ENCODE measurements at regions not wholly inside any gene's neighbourhood (a gene's known extent, or its start where the extent isn't known, plus 50 kb on each side); places are given as distances from the start of the nearest gene placed in this dataset.
"Not testable (repeated sequence)": the region's sequence is repeated elsewhere in the genome, so short reads cannot be mapped to it uniquely, and the experiment has no call there.

DNA sequence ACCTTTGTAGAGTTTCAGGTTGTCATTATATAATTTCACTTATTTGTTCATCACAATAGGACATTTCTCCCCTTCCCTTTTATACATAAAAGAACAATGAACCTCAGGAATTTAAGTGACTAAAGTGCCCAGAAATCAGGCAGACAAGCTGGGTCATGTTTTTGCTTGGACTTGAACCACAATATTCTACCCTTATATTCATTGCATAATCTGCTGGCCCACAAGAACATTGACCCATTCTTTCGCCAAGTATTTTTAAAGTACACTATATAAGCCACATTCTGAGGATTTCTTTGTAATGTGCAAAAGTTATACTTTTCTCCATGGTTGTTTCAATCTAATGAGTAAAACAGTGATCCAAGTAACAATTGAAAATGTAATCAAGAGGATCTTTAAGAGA is 637.5 kb upstream of the SLIT2 start:
- DNase-seq (ENCODE audit: low read depth): no peak

DNA sequence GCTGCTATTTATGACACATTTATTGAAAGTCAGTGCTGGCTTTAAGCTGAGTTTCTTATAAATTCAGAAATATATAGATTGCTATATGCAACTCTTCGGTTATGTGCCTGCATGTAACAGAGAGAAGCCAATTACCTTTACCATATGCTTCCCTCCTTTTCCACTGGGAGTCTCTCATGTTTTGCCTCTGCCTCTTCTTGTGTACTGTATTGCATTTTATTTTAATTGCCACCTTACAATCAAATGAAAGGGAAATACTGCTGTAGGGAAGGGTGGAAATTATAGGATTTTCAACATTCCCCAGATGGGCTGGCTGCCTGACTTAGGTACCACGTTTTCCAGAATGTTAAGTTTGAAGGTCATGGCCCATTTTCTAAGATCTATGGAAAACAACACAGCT is 655.4 kb upstream of the SLIT2 start:
- no peak for DNase-seq (ENCODE audit: low read depth)

DNA sequence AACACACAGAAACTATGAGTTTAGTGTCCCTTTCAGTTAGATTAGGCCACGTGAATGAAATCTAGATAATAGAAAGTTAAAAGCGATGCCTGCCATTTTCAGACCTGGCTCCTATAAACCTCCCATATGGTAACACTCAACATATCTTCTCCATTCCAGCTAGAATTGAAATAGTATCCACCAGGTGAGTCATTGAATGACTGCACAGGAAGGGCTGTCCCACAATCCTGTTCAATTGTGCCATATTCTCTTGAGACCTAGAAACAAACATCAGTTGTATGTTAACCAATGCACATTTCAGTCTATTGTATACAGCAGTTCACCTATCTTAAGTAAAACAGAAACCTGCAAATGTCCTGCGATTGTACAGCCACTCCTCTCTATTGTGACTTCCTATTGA is 659.3 kb upstream of the SLIT2 start:
- DNase-seq (ENCODE audit: low read depth): no peak

DNA sequence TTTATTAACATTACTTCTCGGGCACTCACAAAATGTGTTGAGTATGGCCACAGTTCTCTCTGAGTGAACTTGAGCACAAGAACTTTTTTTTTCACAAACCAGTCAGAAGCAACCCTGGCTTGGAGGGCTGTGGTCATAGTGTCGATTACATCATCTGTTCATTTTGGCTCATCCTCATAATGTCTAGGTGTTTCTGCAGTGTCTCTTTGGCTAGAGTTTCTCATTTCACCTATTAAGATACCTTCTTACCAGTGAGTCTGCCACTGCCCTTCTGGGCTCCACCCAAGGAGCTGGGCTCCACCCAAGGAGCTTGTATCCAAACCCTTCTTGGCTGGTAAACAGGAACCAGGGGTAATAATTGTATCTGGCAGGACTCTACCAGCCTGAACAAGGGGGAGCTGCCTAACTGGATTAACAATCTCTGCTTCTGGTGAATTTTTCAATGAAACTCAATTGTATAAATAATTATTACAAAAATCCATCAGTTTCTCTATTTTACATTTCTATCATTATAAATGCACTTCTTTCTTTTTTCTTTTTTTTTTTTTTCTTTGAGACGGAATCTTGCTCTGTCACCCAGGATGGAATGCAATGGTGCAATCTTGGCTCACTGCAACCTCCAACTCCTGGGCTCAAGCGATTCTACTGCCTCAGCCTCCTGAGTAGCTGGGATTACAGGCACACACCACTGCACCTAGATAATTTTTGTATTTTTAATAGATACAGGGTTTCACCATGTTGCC is 667.7 kb upstream of the SLIT2 start:
- no peak for DNase-seq (ENCODE audit: low read depth)

DNA sequence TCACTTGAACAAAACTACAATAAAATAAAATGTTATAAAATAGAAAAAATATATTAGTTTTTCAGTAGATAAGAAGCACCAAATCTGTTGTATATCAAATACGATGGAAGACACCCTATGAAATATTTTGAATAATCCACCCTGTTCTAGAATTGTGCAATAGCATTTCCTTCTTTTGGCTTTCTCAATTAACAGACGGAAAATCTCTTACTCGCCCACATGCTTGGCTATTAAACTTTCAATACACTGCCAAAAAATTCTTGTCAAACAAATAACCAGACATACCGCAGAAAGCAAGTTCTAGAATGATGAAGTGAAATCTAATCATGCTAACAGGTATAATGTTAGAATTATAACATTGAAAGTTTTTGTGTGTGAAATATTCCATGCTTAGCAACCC is 671.6 kb upstream of the SLIT2 start:
- peak; percentile 29 for DNase-seq (ENCODE audit: low read depth)

DNA sequence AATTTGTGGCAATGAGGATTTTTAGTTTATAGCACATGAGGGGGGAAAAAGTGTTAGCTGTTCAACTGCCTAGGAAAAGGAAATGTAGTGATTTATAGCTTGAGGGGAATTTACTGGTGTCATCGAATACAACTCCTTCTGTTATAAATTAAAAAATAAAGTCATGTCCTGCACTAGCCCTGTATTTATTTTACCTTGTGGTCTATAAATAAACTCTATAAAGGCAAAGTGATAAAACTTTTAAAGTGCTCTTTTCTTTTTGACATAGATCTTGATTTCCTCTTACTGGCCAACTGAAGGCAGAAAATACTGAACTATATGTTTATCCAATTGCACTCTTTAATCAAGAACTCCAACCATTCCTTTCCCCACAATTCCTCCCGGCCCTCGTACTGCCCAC is 672.1 kb upstream of the SLIT2 start:
- DNase-seq (ENCODE audit: low read depth): no peak

DNA sequence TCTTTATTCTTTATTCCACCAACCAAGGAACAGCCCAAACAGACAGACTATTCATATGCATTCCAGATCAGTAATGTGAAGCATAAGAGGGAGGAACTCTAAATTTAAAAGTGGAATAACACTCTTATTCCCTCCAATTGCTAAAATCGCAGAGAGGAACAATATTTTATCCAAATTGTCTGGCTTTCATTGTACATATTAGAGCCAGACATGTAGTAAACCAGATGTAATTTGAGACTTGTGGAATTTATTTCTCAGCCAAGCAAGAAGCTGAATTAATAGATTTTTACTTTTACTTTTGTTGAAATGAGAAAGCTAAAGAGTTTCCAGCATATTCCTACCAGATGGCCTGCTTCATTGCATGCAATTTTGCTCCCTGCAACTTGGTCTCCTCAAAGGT is 674.6 kb upstream of the SLIT2 start:
- DNase-seq (ENCODE audit: low read depth): no peak

DNA sequence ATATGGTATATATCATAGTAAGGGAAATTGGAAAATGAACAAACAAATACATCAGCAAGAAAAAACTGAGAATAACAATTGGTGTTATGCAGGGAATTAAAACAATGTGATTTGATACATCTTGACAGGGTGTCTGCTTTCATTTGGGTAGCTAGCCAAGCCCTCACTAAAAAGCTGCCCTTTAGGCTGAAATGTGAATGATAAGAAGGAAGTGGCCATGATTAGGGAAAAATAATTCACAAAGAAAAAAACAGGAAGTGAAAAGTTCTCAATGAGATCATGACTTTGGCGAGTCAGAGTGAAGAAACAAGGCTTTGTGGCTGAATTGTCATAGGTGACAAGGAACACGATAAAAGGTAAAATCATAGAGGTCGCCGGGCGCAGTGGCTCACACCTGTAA is 675.8 kb upstream of the SLIT2 start:
- no peak for DNase-seq (ENCODE audit: low read depth)

DNA sequence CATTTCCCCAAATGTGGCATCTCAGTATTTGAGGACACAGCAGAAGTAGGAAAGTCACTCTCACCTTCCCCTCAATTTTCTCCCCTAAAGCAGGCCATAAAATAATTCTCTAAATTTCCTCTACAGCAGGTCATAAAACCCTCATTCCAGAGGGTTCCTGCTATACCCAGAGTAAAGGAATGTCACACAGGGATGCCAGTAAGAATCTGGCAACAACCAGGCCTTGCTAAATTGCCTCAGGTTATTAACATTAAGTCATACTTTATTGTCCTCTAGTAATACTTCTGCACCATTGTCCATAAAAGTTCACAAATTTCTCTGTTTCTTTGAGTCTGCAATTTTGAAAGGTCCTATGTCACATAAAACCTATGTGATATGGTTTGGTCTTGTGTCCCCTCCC is 685.7 kb upstream of the SLIT2 start:
- no peak for DNase-seq (ENCODE audit: low read depth)

DNA sequence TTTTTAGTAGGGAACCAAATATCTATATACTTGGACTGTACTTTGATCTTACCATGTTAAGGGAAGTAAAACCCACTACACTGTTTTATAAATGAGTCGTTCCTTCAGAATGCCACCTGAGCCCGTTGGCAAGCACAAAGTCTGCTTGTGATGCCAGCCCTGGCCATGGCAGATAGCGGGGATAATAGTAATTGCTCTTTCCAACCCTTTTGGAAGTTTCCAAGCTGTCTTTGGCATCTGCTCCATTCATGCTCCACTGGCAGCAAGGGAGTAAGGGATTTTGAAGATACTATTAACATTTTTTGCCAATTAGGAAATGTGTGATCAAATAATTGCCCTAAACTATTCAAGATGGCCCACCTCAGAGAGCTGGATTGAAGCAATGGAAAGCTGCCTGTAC is 689.2 kb upstream of the SLIT2 start:
- DNase-seq (ENCODE audit: low read depth): no peak

DNA sequence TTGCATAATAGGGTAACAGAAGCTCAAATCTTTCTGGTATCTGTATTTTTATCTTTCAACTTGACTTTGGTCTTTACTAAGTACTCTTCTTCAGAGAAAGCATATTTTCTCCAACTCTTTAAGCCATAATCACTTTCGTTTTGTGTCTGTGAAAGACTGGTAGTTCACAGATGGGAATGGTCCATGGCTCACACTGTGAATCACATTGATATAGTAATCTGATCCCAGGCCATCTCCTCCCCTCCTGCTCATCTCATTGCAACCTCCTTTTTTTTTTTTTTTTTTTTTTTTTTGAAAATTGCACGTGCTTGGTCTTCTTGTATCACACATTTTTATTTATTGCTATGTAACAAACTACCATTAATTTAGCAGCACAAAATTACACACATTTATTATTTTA is 694.5 kb upstream of the SLIT2 start:
- DNase-seq (ENCODE audit: low read depth): no peak

DNA sequence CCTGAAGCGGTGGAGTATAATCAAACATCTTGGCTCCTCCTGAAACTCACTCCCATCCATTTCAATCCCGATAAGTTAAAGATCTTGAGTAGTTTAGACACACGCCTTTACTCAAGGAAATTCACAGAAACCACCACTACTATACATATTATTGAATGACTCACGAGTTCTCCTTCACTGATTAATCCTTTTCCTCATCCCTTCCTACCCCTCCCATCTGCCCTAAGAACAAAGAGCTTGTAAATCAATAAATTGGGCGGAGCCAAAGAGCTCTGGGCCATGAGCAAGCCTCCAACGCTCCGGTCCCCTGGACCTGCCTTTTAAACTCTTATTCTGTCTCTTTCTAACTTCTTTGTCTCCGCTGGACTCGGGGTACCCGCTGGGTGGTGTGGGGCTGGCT is 695.4 kb upstream of the SLIT2 start:
- DNase-seq (ENCODE audit: low read depth): not testable (repeated sequence)

DNA sequence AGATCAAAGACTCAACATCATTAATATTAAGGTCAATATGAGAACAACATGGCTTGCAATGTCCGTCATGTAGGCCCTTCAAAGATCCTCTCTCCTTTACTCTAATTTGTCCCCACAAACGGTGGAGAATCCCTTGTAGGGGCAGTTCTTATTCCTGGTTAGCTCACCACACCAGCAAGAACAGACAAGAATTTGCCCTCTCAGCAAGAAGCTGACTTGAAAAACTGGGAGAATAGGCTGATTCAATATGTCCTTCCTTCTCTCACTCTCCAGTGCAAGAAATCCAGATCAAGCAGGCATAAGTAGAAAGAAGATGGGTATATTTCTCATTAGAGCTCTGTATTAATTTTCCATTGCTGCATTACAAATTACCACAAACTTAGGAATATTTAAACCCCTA is 704.2 kb upstream of the SLIT2 start:
- DNase-seq (ENCODE audit: low read depth): no peak

DNA sequence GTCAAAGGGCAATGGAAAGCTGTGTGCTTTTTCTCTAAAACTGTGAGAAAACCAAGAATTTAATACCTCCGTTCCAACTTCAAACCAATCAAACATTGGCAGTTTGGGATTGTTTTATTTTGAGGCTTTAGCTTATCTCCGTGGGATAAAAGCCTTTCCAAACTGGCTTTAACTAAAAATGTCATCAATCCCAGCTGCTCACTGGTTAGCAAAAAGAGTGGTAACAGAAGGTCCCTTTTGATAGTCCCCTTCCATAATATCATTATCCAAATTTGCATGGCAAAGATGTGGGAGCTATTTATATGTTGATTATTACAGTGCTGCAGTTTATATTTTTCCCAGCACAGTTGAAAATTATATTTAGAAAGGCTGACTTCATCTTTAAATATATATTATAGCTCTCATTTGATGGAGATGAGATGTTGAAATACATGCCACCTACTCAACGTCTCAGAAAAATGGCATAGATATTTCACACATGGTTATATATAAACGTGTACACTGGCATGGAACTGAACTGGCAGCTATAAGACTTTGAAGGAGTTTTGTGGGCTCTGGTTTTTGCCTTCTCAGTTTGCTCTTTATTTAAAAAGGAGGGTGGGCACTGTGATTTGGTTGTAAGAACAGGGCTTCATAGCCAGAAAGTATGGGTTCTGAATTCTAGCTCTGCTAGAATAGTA is 707.1 kb upstream of the SLIT2 start:
- DNase-seq (ENCODE audit: low read depth): no peak

DNA sequence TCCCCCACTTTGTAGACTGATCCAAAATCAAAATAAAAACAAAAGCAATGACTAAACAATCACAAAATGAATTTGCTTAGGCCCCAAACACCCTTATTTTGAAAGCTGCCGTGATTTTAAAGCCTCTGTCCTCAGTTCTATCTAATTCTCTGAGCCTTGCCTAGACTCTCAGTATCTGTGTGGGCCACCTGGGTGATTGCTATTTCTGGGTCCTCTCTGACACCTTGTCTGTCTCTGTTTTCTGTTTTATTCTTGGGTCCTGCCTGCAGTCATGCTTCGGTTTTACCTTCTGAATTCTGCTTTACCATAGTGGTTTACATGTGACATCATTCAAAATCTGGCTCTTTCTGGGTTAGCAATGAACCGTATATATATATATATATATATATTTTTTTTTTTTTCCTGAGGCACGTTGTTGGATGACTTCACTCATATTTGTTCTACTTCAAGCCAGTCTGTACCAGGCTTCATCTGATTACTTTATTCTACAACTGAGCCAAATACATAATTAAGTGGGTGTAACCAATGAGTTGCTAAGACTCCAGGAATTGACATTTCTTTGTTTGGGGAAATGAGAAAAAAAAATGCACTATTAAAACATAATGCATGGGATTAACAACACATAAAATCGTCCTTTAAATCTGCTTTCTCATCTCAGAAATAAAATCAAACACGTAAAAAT is 710.7 kb upstream of the SLIT2 start:
- DNase-seq (ENCODE audit: low read depth): no peak

DNA sequence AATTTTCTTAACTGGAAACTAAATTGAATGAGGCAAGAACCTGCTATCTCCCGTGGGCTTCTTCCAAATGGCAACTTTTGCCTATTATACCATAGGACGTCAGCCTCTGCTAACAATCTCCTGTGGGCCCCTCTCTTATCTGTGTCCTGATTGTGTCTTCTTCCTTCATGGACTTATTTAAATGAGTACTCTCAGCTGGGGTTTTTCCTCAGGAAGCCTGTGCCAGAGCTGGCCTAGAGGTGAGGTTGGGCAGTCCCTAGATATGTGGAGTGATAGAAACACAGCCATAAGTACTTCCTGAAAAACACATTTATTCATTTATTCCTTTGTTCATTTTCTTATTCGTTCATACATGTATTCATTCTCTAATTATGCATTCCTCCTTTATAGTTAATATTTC is 712.5 kb upstream of the SLIT2 start:
- no peak for DNase-seq (ENCODE audit: low read depth)

DNA sequence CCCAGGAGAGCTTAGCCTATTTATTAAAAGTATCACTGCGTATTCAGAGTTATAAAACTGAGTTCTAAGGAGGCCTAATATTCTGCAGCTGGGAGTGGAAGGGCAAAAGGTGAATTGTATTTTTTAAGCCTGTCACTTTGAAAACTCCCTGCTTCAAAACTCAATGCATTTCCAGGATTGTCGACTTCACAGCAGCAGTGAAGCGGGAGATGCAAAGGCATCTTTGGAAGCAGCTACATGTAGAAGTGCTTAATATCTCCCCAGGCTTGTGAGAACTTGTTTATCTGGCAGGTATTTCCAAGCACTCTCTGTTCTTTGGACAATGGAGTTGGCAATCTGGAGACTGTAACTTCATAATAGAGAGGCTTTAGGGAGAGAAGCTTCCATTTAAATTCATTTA is 717.5 kb upstream of the SLIT2 start:
- DNase-seq (ENCODE audit: low read depth): no peak

DNA sequence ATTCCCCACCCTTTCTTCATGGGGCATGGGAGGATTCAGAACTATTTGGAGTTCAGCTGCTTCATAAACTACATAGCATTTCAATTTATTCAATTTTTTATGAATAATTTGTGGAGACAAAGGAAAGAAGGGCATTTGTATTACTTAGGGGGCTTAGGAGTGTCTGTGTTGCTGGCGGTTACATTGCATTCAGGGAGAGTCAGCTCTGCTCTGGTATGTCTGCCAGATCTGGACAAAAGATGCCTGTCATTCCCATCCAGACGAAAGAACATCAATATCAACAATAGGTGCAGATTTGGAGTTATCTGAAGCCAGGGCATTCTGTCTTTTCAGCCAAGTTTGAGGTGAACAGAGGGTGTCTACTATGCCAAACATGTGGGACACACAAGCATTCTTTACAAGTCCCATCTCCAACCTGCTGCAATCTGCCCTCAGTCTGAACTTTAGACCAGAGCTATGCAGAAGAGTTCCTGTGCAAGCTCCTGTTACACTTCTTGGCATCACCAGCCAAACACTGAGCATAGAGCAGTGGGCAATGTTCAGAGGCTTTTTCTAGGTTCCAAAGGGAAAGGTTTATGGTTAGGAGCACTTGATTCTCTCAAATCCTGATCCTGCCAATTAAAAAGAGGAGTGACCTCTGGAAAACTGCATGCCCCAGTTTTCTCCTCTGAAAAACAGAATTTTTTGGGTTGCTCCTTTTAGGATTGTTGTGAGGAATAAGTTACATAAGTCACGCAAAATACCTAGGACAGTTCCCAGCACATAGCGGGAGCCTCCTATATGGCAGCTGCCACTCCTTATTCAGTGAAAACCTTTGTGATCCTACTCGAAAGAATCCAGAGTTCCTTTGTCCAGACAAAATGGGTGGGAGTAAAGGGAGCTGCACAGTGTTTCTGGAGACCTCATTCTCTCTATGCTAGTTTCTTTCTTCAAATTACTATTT is 719.5 kb upstream of the SLIT2 start:
- no peak for DNase-seq (ENCODE audit: low read depth)

DNA sequence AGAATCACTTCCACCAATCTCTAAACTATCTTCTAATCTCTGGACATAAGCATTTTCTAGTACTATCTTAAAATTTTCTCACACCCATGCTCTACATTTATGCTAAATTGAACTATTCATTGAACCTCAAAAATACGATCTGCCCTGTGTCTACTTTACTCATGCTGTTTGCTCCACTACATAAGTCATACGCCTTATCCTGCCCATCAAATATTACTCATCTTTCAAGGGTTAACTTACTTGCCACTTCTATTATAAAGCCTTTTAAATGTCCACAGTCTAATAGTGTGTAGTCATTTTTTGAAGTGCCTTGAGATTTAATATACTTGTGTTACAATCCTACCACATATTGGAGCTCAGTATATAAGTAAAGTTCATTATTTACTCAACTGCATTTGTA is 727.7 kb upstream of the SLIT2 start:
- DNase-seq (ENCODE audit: low read depth): no peak

DNA sequence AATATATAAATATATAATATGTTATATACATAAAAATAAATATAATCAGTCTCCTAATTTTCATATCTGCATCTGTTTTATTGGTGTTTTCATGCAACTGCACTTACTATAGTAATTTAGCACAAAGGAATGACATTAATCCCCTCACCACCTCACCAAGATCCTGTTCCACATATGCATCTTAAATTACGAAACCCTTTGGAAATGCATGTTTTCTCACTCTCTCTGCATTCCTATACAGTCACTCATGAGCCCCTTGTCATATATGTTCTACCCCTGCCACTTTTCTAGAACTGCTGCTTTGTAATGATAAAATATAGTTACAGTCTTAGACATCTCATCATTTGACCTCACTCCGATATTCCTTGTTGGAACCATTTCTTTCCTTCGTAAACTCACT is 728.7 kb upstream of the SLIT2 start:
- no peak for DNase-seq (ENCODE audit: low read depth)

DNA sequence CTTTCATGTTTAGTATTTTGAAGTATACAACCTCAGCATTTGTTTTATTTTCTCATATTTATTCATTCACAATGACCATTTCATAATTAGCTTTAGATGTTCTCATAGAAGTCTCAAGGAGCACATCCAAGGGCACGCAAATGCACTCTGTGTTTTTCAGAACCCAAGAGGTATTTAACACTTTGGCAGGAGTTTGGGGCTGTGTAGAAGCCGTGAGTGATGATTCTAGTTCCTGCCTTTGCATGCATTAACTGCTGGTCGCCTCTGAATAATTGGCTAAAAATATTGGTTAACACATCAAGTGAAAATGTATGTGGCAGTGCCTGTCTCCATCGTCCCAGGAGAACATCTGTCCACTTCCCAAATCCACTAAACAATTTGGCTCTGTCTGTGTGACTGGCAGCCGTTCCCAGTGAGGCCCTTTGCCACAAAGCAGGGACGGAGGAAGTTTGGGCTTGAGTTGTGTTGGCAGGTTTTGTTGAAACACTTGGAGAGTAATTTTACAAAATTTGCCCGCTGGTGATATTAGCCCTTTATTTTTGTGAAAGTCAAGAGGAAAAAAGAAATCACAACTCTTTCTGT is 730.7 kb upstream of the SLIT2 start:
- no peak for DNase-seq (ENCODE audit: low read depth)
